H1 (cell line): ENCODE measurements at regions not wholly inside any gene's neighbourhood (a gene's known extent, or its start where the extent isn't known, plus 50 kb on each side); places are given as distances from the start of the nearest gene placed in this dataset.

ENCODE experiments used
- EGR1 ChIP-seq: IDR thresholded peaks from 2 replicates; pipeline ENCODE4 v1.6.1; 2011; ENCODE audit warnings: low read depth, low read length, borderline replicate concordance
- RXRA ChIP-seq: IDR thresholded peaks from 2 replicates; pipeline ENCODE4 v1.6.1; 2011; ENCODE audit warnings: low read depth, mild to moderate bottlenecking, low read length, moderate library complexity; ENCODE audit not compliant: insufficient read depth
- SIN3A ChIP-seq, 2 experiments: IDR thresholded peaks in 1 of 2; conservative IDR thresholded peaks in 1 of 2; 2 replicates each; pipeline ENCODE4 v1.6.1; 2011 to 2012; ENCODE audit warnings: low read length in 2 of 2, improper control_type of control experiment in 1 of 2, low read depth in 1 of 2, mild to moderate bottlenecking in 1 of 2
- TEAD4 ChIP-seq: IDR thresholded peaks from 2 replicates; pipeline ENCODE4 v1.6.1; 2012; ENCODE audit warnings: low read depth, low read length, inconsistent platforms, mixed read lengths

GRCh38 chr2:166814335-166814734 is 73.9 kb upstream of the XIRP2 start (continued):
- TF ChIP-seq RXRA (no peak), EGR1 (no peak), SIN3A (conservative IDR thresholded peaks at IDR 0.05 in 1 of 2, IDR thresholded peaks at IDR 0.05 in 1 of 2; ENCODE audit: low read depth in 1 of 2, low read length in 2 of 2) (no peak), TEAD4 (no peak)
